SK-N-SH (cell line): ENCODE measurements at regions not wholly inside any gene's neighbourhood (a gene's known extent, or its start where the extent isn't known, plus 50 kb on each side); places are given as distances from the start of the nearest gene placed in this dataset.

Experiments
- CTCF ChIP-seq: fragments of 200-600 bp; sonication (generic); IDR thresholded peaks from 2 replicates; pipeline ENCODE4 v1.6.1; 2017; ENCODE audit warnings: antibody characterized with exemption, mild to moderate bottlenecking, moderate library complexity
- FOXJ3 ChIP-seq: sonication (generic); formaldehyde crosslinking; IDR thresholded peaks from 2 replicates; pipeline ENCODE4 v1.5.1; 2020; ENCODE audit warnings: mild to moderate bottlenecking, missing genetic modification reagents
- FOXM1 ChIP-seq: IDR thresholded peaks from 2 replicates; pipeline ENCODE4 v1.4.0; 2012; ENCODE audit warnings: low read depth, mild to moderate bottlenecking
- IRF3 ChIP-seq: fragments of 150-350 bp; IDR thresholded peaks from 2 replicates; pipeline ENCODE4 v1.6.1; 2016; ENCODE audit warnings: mild to moderate bottlenecking, low read depth, low read length
- NFIC ChIP-seq: IDR thresholded peaks from 2 replicates; pipeline ENCODE4 v1.4.0; 2012; ENCODE audit warnings: borderline replicate concordance
- NRF1 ChIP-seq: IDR thresholded peaks from 2 replicates; pipeline ENCODE4 v1.6.1; 2012; ENCODE audit warnings: low read depth, mild to moderate bottlenecking, low read length
- POLR2AphosphoS5 ChIP-seq: IDR thresholded peaks from 2 replicates; pipeline ENCODE4 v1.6.1; 2012; ENCODE audit warnings: low read depth, low read length
- TCF12 ChIP-seq: IDR thresholded peaks from 2 replicates; pipeline ENCODE4 v1.4.0; 2012
- USF2 ChIP-seq: fragments of 150-350 bp; IDR thresholded peaks from 2 replicates; pipeline ENCODE4 v1.6.1; 2017; ENCODE audit warnings: antibody characterized with exemption, low read length, low read depth, borderline replicate concordance
- TF ChIP-seq, protein P1 (sequence below): IDR thresholded peaks from 2 replicates; pipeline ENCODE4 v1.6.1; 2012; ENCODE audit warnings: mild to moderate bottlenecking, low read depth, low read length, moderate library complexity

DNA sequence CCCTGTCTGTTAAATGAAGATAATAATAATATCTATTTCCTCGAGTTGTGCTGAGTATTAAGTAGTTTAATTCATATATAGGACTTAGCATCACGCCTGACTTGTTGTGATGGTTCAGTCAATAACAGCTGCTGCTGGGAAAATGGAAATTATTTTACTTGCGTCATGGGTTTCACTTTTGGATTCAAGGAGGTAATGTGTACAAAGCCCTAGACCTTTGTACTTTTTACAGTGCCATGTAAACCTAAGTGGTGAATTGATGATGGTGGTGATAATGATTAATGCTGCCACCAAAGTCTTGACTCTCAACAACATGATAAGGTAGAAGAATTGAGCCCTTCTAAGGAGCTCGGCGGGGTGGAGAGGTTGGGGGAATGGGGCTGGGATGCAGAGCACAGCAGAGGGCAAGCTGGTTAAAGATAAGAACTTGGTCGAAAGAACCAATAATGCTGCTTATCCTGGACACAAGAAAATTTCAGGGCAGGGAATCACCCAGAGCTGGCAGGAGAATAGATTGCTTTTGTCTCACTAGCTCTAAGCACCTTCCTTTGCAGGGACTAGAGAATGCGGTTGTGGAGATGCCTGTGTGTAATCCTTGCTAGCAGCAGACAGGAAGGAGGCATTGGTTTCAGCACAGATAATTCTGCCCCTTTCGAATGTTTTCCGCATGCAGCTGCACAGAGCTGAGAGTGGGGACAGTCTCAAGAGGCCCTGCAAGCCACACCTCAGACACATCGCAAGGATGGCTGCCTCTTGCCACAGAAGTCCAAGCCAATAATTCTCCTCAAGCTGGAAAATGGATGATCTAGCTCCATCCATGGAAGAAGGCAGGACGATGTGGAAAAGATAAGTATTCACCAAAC, 187.1 kb downstream of the TMEM114 start:
- TF ChIP-seq FOXJ3 (CRISPR knock-in tag) (no peak), USF2 (no peak), IRF3 (no peak), POLR2AphosphoS5 (no peak), CTCF (no peak), NFIC (no peak), FOXM1 (no peak), TCF12 (no peak), NRF1 (no peak)
- TF ChIP-seq, protein P1, sequence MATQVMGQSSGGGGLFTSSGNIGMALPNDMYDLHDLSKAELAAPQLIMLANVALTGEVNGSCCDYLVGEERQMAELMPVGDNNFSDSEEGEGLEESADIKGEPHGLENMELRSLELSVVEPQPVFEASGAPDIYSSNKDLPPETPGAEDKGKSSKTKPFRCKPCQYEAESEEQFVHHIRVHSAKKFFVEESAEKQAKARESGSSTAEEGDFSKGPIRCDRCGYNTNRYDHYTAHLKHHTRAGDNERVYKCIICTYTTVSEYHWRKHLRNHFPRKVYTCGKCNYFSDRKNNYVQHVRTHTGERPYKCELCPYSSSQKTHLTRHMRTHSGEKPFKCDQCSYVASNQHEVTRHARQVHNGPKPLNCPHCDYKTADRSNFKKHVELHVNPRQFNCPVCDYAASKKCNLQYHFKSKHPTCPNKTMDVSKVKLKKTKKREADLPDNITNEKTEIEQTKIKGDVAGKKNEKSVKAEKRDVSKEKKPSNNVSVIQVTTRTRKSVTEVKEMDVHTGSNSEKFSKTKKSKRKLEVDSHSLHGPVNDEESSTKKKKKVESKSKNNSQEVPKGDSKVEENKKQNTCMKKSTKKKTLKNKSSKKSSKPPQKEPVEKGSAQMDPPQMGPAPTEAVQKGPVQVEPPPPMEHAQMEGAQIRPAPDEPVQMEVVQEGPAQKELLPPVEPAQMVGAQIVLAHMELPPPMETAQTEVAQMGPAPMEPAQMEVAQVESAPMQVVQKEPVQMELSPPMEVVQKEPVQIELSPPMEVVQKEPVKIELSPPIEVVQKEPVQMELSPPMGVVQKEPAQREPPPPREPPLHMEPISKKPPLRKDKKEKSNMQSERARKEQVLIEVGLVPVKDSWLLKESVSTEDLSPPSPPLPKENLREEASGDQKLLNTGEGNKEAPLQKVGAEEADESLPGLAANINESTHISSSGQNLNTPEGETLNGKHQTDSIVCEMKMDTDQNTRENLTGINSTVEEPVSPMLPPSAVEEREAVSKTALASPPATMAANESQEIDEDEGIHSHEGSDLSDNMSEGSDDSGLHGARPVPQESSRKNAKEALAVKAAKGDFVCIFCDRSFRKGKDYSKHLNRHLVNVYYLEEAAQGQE, result no peak
